ENCODE measurements at regions not wholly inside any gene's neighbourhood (a gene's known extent, or its start where the extent isn't known, plus 50 kb on each side); places are given as distances from the start of the nearest gene placed in this dataset.
A peak's percentile ranks its signal among the peaks of the same experiment; 100 is the strongest.

GRCh38 chr6:104623052-104623690 lies 236.5 kb downstream of the HACE1 start:
- H3K27me3 ChIP-seq (replicated peaks in 1 of 2; ENCODE audit: control insufficient read depth in 2 of 2, insufficient read depth in 2 of 2, low read length in 1 of 2): no peaks in the 10 kb centered on the region
- in situ Hi-C loops (cut with MboI): no loop called here
- no peaks in the 10 kb centered on the region for H3K9me3 ChIP-seq (replicated peaks; ENCODE audit: control insufficient read depth, insufficient read depth, low read length)
- WGBS (ENCODE audit: insufficient coverage, insufficient replicate concordance, low lambda C conversion rate, missing lambda C conversion rate): 7% methylated on average over 9 of the region's 9 CpGs
- ATAC-seq: peak; percentile 60
- POLR2A ChIA-PET: no interaction called here
- H4K20me1 ChIP-seq (ENCODE audit: control insufficient read depth, insufficient read depth): no peaks in the 10 kb centered on the region
- FAIRE-seq: no peak
- H3K4me3 ChIP-seq: no peak overlapping the region
- no peaks in the 10 kb centered on the region for H3K36me3 ChIP-seq (ENCODE audit: control insufficient read depth in 2 of 2, insufficient read depth in 2 of 2, low read length in 1 of 2)
- no peaks in the 10 kb centered on the region for H3K79me2 ChIP-seq (ENCODE audit: control insufficient read depth, insufficient read depth, low read length)
- no peak overlapping the region for H3K9ac ChIP-seq (ENCODE audit: control insufficient read depth, insufficient read depth, low read length)
- no peak overlapping the region for H3K27ac ChIP-seq (ENCODE audit: control insufficient read depth, insufficient read depth)
- H3K4me2 ChIP-seq (ENCODE audit: control insufficient read depth, insufficient read depth): no peak overlapping the region
- CTCF ChIA-PET: no interaction called here
- no TSS peak for BruUV-seq (replicated peaks)
- DNase-seq (ENCODE audit: low read depth, low spot score): no peak
- no peak overlapping the region for H2AFZ ChIP-seq (ENCODE audit: control insufficient read depth, low read depth, low read length)
- intact Hi-C loops (cut with micrococcal nuclease; ENCODE audit: unreplicated experiment): no loop called here
- no peaks in the 10 kb centered on the region for H3K4me1 ChIP-seq (ENCODE audit: control insufficient read depth, insufficient read depth, low read length)
- TF ChIP-seq RUNX3 (IDR thresholded peaks at IDR 0.05; ENCODE audit: low read length) (peak; percentile 42), ZNF687 (IDR thresholded peaks at IDR 0.05) (no peak), CBX5 (IDR thresholded peaks at IDR 0.05; ENCODE audit: low read depth) (no peak)
- SMC1A ChIA-PET (ENCODE audit: uncharacterized antibody, unreplicated experiment): no interaction called here
- RAD21 ChIA-PET (ENCODE audit: unreplicated experiment): no interaction called here

- Histone ChIP-seq H3K4me1 (ENCODE audit: control insufficient read depth, insufficient read depth, low read length) (no peaks in the 10 kb centered on the region), H4K20me1 (ENCODE audit: control insufficient read depth, insufficient read depth) (no peaks in the 10 kb centered on the region), H3K79me2 (ENCODE audit: control insufficient read depth, insufficient read depth, low read length) (no peaks in the 10 kb centered on the region), H2AFZ (ENCODE audit: control insufficient read depth, low read depth, low read length) (no peak overlapping the region), H3K9ac (ENCODE audit: control insufficient read depth, insufficient read depth, low read length) (no peak overlapping the region), H3K9me3 (replicated peaks; ENCODE audit: control insufficient read depth, insufficient read depth, low read length) (no peaks in the 10 kb centered on the region), H3K27ac (ENCODE audit: control insufficient read depth, insufficient read depth) (no peak overlapping the region), H3K4me3 (no peak overlapping the region), H3K4me2 (ENCODE audit: control insufficient read depth, insufficient read depth) (no peak overlapping the region), H3K36me3 (ENCODE audit: control insufficient read depth in 2 of 2, insufficient read depth in 2 of 2, low read length in 1 of 2) (no peaks in the 10 kb centered on the region), H3K27me3 (replicated peaks in 1 of 2; ENCODE audit: control insufficient read depth in 2 of 2, insufficient read depth in 2 of 2, low read length in 1 of 2) (no peaks in the 10 kb centered on the region)
- ATAC-seq: no peak
- no TSS peak for BruUV-seq (replicated peaks)
- 13% methylated on average over 2 of the region's 2 CpGs for WGBS (ENCODE audit: insufficient coverage, insufficient replicate concordance, low lambda C conversion rate, missing lambda C conversion rate)
- CTCF ChIA-PET: no interaction called here
- in situ Hi-C loops (cut with MboI): no loop called here
- POLR2A ChIA-PET: no interaction called here
- SMC1A ChIA-PET (ENCODE audit: uncharacterized antibody, unreplicated experiment): no interaction called here
- DNase-seq (ENCODE audit: low read depth, low spot score): no peak
- no peak for FAIRE-seq
- intact Hi-C loops (cut with micrococcal nuclease; ENCODE audit: unreplicated experiment): no loop called here
- RAD21 ChIA-PET (ENCODE audit: unreplicated experiment): no interaction called here
- TF ChIP-seq NR2F1 (conservative IDR thresholded peaks at IDR 0.05) (no peak), MEF2A (IDR thresholded peaks at IDR 0.05; ENCODE audit: insufficient read depth, low read depth, low read length) (no peak), MTA3 (IDR thresholded peaks at IDR 0.05; ENCODE audit: borderline replicate concordance, low read length) (no peak), RFX5 (IDR thresholded peaks at IDR 0.05; ENCODE audit: low read depth, low read length) (no peak), IKZF2 (IDR thresholded peaks at IDR 0.05) (no peak), ZNF24 (IDR thresholded peaks at IDR 0.05) (no peak), CEBPB (IDR thresholded peaks at IDR 0.05; ENCODE audit: borderline replicate concordance in 1 of 2, low read depth in 2 of 2, low read length in 2 of 2) (no peak), ZBTB33 (IDR thresholded peaks at IDR 0.05) (no peak), SREBF2 (IDR thresholded peaks at IDR 0.05; ENCODE audit: low read length) (no peak), RELA (IDR thresholded peaks at IDR 0.05; ENCODE audit: borderline replicate concordance, partially characterized antibody) (no peak)
Observed at GRCh38 chr6:104621396-104621795, 238.3 kb downstream of the HACE1 start.
